GM18870 (cell line): ENCODE measurements at regions not wholly inside any gene's neighbourhood (a gene's known extent, or its start where the extent isn't known, plus 50 kb on each side); places are given as distances from the start of the nearest gene placed in this dataset.
"Not testable (repeated sequence)": the region's sequence is repeated elsewhere in the genome, so short reads cannot be mapped to it uniquely, and the experiment has no call there.

ENCODE experiments used
- ATAC-seq: cut with Tn5 transposase; IDR thresholded peaks from one replicate; pipeline ENCODE4 v1.9.1; 2021; ENCODE audit warnings: moderate library complexity; ENCODE audit not compliant: unreplicated experiment

DNA sequence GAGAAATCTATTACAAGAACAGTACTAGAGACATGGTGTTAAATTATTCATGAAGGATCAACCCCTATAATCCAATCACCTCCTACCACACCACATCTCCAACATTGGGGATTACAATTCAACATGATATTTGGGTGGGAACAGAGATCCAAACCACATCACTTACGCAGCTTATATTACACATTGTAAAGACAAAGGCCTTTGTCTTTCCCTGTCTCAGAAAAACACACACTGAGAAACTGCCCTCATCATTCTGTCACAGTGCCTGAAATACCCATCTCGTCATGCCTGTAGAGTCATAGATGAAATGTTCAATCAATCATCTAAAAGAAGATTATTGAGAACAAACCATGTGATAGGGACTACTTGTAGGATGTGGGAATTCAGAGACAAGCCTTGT is 558.8 kb upstream of the GRIA3 start:
- no peak for ATAC-seq

DNA sequence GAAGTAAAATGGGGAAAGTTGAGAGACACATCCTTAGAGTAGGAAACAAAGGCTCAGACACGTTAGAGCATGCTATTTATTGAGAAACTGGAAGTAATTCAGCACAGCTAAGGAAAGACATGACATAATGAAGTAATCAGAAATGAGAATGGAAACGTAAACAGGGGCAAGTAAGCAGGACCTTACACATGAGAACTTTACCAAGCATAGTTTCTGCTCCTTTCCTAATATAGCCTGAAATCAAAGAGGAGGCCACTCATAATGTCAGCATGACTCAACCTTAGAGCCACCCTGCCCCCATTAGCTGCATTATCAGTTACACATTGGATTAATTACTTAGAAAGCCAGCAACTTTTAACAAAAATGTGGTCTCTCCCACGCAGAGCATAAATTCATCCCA is 558.3 kb upstream of the GRIA3 start:
- peak; percentile 47 for ATAC-seq

DNA sequence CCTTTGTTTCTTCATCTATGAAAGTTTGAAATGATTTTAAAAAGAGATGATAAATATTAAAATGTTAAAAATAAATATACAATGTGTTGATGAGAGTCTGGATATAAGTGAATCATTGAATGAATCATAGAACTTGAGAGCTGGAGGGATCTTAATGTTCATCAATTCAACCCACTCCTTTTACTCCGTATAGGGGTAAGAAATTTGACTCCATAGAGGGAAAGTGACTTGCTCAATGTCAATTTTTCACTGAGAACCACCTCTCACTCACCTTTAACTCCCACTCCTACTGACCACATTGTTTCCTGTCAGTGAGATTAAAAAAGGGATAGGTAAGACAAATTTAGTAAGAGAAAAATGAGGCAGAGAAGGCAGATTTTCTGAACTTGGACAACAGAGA is 557.2 kb upstream of the GRIA3 start:
- no peak for ATAC-seq

DNA sequence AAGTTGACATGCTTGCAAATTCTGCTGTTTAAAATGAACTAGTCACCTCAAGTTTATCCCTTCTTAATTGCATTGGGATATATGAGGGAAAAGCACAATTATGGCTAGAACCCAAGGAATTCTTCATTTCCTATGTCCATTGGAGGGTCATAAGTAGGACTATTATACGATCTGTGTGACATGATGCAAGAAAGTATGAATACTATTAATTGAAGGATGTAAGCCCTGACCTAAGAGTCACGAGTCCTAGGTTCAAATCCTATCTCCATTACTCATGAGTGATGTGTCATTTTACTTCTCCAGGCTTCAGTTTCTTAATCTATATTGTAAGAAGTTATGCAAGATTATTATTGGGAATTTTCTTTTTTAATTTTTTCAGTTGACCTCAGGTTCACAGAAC is 542.9 kb upstream of the GRIA3 start:
- ATAC-seq = no peak

DNA sequence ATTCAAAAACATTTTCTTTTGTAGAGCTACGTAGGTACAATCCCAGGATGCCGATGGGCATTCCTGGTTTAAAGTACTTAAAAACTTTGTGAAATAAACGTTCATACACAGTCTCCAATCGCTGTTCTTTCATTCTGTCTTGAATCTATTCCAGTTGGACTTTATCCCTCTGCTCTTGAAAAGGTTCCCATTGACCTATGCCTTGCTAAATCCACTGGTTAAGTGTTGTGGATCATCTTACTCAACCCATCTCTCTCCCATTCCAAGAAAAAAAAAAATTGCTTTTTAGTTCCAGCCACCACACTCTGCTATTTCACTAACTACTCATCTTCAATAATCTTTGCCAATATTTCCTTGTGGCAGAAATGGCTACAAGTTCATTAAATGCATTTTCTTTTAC is 542.3 kb upstream of the GRIA3 start:
- no peak for ATAC-seq

DNA sequence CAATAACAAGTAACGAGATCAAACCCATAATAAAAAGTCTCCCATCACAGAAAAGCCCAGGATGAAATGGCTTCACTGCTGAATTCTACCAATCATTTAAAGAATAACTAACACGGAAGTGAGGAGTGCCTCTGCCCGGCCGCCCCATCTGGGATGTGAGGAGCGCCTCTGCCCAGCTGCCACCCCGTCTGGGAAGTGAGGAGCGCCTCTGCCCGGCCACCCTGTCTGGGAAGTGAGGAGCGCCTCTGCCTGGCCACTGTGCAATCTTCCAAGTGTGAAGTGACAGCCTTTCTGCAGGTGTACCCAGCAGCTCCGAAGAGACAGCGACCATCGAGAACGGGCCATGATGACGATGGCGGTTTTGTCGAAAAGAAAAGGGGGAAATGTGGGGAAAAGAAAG is 528.8 kb upstream of the GRIA3 start:
- ATAC-seq = not testable (repeated sequence)

DNA sequence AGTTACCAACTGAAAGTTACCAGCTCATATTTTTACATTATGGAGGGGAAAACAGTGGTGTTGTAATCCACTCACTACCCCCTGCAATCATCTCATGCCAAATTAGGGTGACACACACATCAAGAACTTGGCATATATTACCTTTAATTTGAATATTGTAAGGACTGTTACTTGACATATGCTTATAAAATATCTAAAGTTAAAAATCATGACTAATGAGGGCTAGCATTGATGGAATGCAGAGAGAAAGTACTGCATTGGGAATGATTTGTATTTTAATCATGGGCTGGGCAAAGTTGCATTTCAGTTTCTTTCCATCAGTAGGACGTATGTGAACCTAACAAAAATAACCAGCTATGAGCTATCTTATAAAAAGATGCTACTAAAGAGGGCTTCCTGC is 517.5 kb upstream of the GRIA3 start:
- ATAC-seq = no peak

DNA sequence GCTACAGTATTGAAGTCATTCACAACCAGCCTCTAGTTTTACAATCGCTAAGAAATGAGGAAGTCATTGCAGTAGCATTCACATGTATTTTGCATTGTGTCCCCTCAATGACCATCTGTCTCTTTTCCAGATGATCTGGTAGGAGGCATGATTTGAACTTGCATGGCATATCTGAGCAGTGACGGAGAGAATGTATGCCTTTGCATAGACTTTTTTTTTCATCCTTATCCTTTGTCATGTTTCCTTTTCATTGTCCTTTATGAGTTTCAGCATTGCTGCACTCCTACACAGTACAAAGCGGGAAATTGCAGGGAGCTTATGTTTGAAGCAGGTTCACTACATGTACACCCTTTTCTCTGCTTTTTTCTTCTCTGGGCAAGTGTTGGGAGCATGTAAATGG is 516.4 kb upstream of the GRIA3 start:
- ATAC-seq = no peak

DNA sequence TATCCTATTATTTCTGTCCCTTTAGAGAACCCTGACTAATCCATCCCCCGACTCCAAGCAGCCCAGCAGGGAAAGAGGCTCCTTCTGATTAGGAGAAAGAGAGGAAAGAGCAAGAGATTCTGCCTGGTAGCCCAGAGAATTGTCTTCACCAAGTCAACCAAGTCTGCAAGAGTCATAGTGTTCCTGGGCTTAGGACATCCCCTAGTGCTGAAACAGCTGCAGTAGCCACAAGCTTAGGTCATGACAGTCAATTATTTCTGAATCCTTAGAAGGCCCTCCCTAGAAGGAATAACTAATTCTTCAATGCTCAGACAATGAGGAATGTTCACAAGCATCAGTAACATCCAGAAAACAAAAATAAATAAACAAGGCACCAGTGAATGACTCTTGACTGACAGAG is 480.3 kb upstream of the GRIA3 start:
- no peak for ATAC-seq

DNA sequence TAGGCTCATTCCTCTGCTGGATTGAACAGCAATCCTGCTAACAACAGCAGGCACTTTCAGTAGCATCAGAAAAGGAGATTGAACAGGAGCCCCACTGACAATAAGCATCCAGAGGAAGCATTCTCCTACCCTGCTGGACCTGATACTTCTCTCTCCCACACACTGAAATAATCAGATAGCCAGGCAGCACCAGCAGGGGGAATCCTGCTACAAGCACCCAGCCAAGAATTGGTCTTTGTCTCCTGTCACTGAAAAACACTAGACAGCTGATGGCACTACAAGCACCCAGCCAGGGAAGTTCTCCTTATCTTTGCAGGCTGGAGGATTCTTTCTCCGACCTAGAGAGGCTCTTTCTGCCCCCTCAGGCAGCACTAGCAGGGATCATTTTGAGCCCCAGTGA is 444.3 kb upstream of the GRIA3 start:
- ATAC-seq = no peak

DNA sequence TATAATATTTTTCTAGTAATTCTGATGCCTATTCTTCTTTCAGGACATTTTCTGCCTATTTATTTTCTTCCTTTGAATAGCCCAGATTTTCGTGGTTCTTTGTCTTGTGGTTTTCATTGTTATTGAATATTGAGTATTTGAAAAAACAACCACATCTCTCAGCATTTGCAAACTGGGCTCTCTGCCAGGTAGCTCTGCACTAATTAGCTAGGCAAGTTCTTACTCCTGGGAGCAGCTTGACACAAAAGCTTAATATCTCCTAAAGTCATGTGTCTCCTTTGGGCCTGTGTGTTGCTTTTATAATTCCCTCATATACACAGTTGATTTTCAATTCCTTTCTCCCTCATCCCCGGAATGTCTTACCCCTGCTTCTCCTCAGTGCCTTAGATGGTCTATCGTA is 413.5 kb upstream of the GRIA3 start:
- no peak for ATAC-seq

DNA sequence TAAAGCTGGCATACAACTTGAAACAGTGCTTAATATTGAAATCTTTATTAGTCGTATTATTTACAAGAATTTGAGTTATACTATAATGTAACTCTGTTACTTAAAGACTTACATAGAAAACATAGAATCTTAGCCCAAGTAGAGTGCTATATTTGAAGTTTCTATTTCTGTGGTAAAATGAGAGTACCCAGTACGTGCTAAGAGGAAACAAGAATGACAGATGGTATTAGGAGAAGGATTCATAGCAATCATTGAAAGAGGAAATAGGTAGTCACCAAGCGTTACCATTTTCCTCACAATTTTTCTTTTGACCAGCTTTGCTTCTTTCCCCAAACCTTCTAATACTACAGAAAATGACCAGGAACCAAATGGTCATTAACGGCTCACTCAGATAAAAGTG is 412.1 kb upstream of the GRIA3 start:
- ATAC-seq = no peak

DNA sequence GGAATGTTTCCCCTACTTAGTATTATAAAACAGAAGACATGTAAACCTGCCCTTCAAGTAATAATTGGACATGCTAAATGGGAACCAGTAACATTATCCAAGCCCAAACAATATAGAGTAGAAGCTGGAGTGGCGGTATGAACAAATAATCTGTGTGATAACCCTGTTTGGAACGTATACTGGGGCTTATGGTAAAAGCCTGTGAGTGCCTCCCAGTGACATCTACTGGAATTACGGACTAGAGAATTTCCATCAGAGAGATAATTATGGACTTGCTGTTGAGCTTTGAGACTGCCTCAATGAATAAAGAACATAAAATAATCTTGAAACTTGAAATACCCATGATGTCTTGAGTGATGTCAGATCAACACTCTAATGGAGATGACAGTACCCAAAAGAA is 406.3 kb upstream of the GRIA3 start:
- no peak for ATAC-seq

DNA sequence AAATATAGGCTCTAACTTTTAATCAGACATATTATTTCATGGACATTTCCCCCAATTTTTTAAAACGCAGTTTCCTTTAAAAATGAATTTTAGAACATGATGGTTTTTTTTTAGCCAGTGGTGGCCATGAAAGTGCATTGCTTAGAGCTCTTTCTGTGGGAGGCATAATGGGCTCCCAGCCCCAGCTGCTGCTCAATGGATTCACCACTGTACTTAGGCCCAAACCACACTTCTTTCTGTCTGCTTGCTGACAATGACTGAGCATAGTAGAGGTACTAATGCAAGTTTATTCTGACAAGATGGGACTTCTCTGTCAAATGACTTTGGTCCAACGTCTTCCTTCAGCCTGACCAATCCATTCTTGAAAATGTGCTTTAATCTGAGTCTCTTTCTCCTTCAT is 400.2 kb upstream of the GRIA3 start:
- no peak for ATAC-seq

DNA sequence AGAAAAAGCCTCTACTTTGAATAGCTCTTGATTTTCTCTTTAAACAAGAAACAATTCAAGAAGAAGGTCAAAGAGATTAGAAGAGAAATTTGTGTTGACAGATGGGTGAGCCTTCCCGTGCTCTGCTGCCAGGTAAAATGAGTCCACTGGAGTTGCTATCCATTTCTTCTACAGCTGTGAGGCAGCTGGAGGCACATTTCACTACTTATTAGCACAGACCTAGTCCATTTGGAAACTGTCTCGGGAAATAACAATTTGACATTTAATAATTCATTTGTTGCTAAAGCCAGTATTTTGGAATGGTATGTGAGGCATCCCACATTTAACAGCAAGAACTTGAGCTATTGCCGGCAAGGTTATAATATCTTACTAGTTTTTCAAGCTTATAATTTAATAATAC is 396.8 kb upstream of the GRIA3 start:
- ATAC-seq = no peak

DNA sequence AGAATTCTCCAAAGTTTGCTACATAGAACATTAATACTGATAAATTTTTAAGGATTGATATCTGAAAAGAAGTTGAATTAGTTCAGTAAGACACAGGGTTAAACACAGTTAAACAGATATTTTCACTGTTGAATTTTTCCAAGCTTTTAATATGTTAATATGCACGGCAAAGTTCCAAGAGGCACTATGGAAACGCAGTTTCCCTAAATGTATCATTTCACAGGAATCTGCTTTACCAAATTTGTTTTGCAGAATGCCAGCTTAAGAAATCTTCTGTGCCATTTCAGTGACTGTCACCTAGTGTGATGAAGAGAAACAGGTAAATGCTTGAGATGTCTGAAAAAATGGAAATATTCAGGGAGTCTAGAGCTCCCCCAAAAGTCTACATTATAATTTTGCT is 395.9 kb upstream of the GRIA3 start:
- ATAC-seq = no peak

DNA sequence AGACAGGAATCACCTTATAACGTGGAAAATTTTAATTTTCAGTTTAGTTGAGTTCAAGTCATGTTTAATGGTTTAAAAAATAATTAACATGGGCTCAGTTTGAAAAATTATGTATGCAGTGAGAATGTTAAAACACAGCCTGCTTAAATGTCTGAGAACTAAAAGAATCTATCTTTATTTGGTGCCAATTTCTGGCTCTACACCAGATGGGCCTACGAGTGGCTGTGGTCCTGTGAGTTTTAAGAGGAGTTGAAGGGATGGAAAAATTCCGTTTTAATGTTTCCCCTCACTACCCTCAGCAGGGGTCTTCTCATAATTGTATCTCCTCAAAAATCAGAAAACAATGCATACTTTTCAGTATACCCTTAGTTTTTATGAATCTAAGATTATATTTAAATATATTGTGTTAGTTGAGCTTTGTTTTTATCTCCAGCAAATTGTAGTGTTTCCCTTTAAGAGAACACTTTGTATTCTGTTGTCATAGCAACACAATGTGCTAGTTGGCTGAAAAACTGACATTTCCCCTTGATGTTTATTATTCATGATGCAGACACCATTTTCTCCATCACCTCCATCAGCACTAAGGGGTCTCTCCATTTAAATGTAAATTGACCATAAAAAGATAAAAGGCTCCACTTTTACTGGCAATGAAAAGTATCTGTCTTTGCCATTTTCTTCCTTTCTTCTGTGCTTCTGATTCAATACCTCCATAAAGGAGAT is 393.5 kb upstream of the GRIA3 start:
- ATAC-seq = no peak

DNA sequence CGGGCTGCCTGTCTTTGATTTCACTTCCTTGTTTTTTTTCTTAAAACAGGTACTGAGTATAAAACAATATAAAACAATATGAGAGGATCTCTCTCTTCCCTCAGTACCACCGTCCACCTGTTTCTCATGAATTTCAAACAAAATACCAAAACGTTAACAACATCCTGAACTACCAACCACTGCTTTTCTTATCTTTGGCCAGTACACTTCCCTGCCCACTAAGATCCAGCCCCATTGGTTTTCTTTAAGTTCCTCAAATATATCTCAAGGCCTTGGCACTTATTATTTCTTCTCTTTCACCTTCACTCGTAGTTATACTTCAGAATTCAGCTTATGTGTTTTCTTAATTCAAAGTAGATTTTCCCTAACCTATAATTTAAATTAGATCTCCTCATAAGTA is 370.2 kb upstream of the GRIA3 start:
- no peak for ATAC-seq

DNA sequence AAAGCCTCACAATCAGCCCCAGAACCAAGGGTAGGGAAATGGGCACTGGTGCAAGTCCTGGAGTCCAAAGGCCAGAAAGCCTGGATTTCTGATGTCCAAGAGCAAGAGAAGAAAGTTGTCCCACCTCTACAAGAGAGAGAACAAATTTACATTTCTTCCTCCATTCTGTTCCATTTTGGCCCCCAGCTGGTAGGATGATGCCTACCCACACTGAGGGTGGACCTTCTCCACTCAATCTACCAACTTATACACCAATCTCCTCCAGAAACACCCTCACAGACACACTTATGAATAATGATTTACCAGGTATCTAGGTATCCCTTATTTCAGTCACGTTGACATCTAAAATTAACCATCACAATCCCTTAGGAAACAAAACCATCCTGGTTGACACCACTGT is 367.8 kb upstream of the GRIA3 start:
- ATAC-seq = no peak

DNA sequence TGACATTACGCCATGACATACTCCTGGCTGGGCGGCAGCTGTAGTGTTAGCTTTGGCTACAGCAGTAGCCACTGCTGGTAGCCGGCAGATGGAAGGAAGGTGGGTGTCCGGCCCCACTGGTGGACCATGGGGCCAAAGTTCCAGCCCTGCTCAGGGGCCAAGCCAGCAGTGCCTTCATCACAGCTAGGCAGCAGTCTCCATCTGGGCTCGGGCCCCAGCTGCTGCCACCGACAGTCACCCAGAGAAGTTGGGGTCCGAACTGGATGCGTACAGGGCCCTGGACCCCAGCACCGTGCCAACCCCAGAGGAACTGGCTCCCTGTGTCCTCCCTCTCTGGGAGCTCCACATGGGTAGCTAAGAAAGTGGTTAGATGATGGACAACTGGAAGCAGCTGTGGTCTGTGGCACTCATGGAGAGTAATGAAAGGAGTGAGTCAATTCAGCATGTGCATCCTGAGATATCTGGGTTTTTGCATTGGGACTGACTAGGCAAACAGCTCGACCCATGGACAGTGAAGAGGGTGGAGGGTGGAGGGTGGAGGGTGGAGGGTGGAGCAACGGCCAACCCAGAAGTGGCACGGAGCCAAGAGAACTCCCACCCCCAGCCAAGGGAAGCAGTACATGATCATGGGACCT is 366.6 kb upstream of the GRIA3 start:
- ATAC-seq = no peak

DNA sequence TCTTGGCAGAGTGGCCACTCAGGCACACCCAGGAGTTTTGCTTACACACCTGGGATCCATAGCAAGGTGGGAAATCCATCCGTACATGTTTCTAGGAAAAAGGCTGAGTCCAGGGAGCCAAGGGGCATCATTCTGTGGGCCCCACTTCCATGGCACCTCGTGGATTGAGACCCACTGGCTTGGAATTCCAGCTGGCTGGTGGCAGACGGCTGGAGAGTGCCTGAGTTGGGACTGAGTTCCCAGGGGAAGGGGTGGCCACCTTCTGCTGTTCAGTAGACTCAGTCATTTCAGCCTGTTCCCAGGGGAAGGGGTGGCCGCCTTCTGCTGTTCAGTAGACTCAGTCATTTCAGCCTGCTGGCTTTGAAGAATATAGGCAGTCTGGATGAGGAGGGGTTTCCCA is 366.0 kb upstream of the GRIA3 start:
- ATAC-seq = no peak

DNA sequence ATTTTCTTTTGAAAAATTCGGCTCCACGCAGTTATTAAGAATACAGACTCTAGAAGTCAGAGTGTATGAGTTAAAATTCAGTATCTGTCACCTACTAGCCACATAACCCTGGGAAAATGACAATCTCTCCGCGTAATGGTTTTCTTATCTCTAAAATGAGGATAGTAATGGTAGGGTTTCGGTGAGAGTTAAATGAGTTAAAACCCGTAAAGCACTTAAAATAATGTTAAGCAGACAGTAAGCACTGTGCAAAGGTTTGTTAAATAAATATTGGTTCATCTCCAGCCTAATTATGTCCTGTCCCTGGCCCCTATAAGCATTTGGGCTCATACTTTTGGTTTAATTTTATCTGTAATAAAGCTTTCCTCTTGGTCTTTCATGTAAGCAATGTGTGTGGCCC is 350.8 kb upstream of the GRIA3 start:
- ATAC-seq = no peak

DNA sequence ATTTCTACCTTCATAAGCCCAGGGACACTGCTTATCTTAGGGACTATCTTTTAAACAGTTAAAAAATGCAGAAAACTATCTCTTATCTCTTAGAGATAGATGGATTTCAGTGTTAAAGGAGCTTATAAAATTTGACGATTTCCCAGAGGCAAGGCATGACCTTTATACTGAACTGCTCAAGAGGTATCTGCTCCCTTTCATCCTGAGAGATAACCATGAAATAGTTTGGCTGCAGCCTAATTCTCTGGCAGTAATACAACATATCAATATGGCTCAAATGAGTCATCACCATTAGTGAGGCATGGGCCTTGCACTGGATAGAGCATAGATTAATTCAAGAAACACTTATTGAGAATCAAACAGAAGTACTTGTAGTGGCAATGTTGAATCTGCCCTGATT is 348.2 kb upstream of the GRIA3 start:
- ATAC-seq = no peak
